AG09319 (cell line): ENCODE measurements at regions not wholly inside any gene's neighbourhood (a gene's known extent, or its start where the extent isn't known, plus 50 kb on each side); places are given as distances from the start of the nearest gene placed in this dataset.

Experiments
- DNase-seq: peaks from one replicate; pipeline ENCODE4 v3.0.0-alpha.2; 2010; ENCODE audit warnings: low read depth; ENCODE audit errors: extremely low read depth
- CTCF ChIP-seq: IDR thresholded peaks from 2 replicates; pipeline ENCODE4 v1.5.1; 2011; ENCODE audit warnings: low read depth, mild to moderate bottlenecking, inconsistent platforms, low read length, moderate library complexity

DNA sequence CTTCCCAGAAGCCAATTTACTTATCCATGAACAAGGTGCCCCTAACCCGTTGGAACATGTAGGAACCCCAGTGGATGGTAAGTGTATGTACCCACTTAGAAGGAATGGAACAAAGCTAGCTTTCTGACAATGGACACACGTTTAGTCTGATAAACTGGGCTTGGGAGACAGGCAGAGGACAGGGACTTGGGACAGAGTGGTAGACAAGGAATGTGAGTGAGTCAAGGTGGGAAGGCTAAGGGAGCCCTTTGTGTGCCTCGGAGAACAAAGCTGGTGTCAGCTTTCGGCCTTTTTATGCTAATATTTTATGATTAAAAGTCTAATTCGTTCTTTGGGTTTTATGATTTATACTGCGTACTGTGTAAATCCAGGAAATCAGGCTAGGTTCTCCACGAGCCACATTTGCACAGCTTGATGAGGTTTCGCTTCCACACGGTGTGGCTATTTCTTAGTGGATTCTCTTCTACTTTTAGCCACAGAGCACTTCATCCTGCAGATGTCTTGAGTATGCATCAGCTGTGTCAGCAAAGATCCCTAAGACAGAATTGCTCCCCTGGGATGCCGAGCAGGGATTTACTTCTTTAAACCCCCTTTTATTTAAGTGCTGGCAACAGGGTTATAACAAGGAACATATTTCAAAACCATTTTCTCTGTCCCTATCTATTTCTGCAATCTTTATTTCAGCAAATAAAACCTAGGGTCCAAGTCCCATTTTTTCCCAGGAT is 258.5 kb downstream of the DLEU7 start:
- no peak for TF ChIP-seq CTCF
- no peak for DNase-seq

DNA sequence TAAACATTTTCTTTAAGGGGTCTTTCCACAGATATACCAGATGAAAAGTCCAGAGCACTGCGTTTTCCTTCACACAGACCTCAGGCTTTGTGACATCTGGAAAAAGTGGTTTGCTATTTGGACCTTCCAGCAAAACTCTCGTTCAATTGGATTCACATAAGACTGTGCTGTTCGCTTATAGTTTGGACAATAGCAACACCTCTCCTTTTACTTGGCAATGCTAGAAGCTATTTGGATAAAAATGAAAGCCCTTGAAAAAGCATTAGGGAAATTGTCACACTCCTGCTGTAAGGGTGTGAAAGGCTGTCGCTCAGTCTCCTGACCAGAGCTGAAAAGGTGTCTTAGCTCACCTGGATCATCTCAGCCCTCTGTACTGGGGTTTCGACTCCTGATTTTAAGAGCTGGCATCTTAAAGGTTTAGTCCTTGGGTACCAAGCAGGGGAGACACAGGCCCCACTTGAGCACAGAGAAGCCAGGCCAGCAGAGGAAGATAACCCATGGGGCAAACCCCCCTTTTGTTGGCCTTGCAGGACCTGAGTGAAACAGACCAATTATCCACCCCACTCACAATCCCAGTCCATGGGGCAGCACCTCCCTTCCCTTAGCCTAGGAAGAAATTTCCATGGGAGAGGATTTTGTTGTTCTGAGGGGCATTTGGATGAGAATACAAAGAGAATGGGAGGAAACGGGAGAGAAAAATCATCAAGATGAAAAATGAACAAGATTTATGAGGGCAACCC is 257.6 kb downstream of the DLEU7 start:
- no peak for DNase-seq
- no peak for TF ChIP-seq CTCF

- no peak for TF ChIP-seq CTCF
- no peak for DNase-seq
Measured at GRCh38 chr13:50586414-50587083, 256.9 kb downstream of the DLEU7 start.

- TF ChIP-seq CTCF, result no peak
Measured at GRCh38 chr13:50587115-50587514, 256.4 kb downstream of the DLEU7 start.

DNA sequence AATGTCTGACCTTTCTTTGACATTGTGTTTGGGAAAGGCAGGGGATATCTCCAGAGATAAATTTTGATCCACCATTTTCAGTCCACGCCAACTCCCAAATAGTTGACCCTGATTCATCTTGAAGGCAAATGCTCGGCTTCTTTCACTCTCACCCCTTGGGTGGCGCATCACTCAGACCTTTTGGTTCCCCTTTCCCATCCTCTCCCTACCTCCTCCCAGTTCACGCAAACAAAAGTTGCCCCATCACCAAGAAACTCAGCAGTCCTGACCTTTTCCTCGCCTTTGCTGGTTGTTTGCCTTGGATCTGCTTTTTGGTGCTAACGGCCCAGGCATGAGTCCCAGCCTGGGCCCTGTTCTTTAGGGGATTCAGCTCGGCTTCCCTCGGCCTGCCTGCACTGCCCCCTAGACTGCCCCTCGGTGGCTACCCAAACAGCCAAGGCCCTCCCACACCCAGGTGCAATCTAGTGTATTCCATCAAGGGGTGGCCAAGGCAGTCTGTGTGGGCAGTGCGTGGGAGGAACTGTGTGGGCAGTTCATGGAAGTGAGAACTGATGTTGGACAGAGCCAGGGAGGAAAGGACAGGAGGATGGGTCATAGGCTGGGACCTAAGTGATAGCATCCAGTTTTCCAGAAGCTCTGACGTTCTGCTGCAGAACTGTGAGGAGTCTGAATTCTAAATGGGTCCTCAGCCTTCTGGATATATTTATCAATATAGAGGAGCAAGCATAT is 255.7 kb downstream of the DLEU7 start:
- DNase-seq, result no peak
- TF ChIP-seq CTCF, result no peak

More at GRCh38 chr13:50587115-50587514, 256.4 kb downstream of the DLEU7 start:
- DNase-seq, result no peak

GRCh38 chr13:50588491-50589130 is 254.9 kb downstream of the DLEU7 start:
- no peak for DNase-seq
- TF ChIP-seq CTCF, result no peak
